GOT3 (cell line): ENCODE measurements at regions not wholly inside any gene's neighbourhood (a gene's known extent, or its start where the extent isn't known, plus 50 kb on each side); places are given as distances from the start of the nearest gene placed in this dataset.

Source experiments
- DNase-seq: peaks from one replicate; lab custom pipeline; 2025; ENCODE audit warnings: mixed read lengths; lab: John Stamatoyannopoulos, UW

GRCh38 chr2:134143568-134143967 lies 110.3 kb upstream of the MGAT5 start:
- no peak for DNase-seq

GRCh38 chr2:134144081-134144596 lies 109.7 kb upstream of the MGAT5 start:
- no peak for DNase-seq

- no peak for DNase-seq
Measured at GRCh38 chr2:134144651-134145050, 109.2 kb upstream of the MGAT5 start.

GRCh38 chr2:134145519-134145918 lies 108.4 kb upstream of the MGAT5 start:
- no peak for DNase-seq

GRCh38 chr2:134146161-134146560 lies 107.7 kb upstream of the MGAT5 start:
- DNase-seq: no peak

GRCh38 chr2:134146620-134147019 lies 107.3 kb upstream of the MGAT5 start:
- DNase-seq: no peak

GRCh38 chr2:134148172-134148571 lies 105.7 kb upstream of the MGAT5 start:
- DNase-seq: no peak

GRCh38 chr2:134148843-134149472 lies 104.9 kb upstream of the MGAT5 start:
- DNase-seq: no peak

GRCh38 chr2:134149904-134150303 lies 104.0 kb upstream of the MGAT5 start:
- DNase-seq: no peak

GRCh38 chr2:134150760-134151159 lies 103.1 kb upstream of the MGAT5 start:
- DNase-seq: no peak

- DNase-seq: no peak
Measured at GRCh38 chr2:134152045-134153010, 101.5 kb upstream of the MGAT5 start.

GRCh38 chr2:134153294-134153880 lies 100.5 kb upstream of the MGAT5 start:
- DNase-seq: no peak

- DNase-seq: no peak
Measured at GRCh38 chr2:134154246-134154645, 99.6 kb upstream of the MGAT5 start.

GRCh38 chr2:134155134-134155533 lies 98.7 kb upstream of the MGAT5 start:
- no peak for DNase-seq

- DNase-seq: no peak
Measured at GRCh38 chr2:134158295-134158694, 95.6 kb upstream of the MGAT5 start.

- DNase-seq: no peak
Measured at GRCh38 chr2:134161170-134161547, 92.7 kb upstream of the MGAT5 start.

GRCh38 chr2:134163336-134163735 lies 90.5 kb upstream of the MGAT5 start:
- DNase-seq: no peak

- no peak for DNase-seq
Measured at GRCh38 chr2:134164306-134164705, 89.6 kb upstream of the MGAT5 start.

GRCh38 chr2:134167015-134167414 lies 86.9 kb upstream of the MGAT5 start:
- DNase-seq: no peak

GRCh38 chr2:134169788-134170187 lies 84.1 kb upstream of the MGAT5 start:
- no peak for DNase-seq

GRCh38 chr2:134170294-134170693 lies 83.6 kb upstream of the MGAT5 start:
- no peak for DNase-seq

- no peak for DNase-seq
Measured at GRCh38 chr2:134170700-134171099, 83.2 kb upstream of the MGAT5 start.
